ENCODE measurements at regions not wholly inside any gene's neighbourhood (a gene's known extent, or its start where the extent isn't known, plus 50 kb on each side); places are given as distances from the start of the nearest gene placed in this dataset.

DNA sequence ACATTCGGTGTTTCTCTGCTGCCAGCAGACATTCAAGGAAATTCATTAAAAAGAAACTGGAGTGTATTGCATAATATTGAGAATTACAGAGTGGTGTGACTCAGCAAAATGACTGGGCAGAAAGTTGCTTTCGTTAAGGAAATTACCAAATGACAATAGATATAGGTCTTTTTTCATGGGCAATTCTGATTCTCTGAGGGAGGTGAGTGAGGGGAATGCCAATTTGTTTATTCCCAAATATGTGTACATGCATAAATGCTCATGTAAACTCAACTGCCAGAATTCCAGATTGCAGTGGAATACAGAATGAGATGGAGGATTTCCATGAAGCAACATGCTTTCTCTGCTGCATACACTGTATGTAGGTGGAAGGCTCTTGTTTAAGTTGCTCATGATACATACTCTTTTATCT lies 1730.1 kb downstream of the SLITRK5 start:
- TF ChIP-seq RAD21 (IDR thresholded peaks at IDR 0.05; ENCODE audit: low read length) (no peak), POLR2A (IDR thresholded peaks at IDR 0.05; ENCODE audit: low read depth, low read length) (no peak)
- TF ChIP-seq, protein P1, sequence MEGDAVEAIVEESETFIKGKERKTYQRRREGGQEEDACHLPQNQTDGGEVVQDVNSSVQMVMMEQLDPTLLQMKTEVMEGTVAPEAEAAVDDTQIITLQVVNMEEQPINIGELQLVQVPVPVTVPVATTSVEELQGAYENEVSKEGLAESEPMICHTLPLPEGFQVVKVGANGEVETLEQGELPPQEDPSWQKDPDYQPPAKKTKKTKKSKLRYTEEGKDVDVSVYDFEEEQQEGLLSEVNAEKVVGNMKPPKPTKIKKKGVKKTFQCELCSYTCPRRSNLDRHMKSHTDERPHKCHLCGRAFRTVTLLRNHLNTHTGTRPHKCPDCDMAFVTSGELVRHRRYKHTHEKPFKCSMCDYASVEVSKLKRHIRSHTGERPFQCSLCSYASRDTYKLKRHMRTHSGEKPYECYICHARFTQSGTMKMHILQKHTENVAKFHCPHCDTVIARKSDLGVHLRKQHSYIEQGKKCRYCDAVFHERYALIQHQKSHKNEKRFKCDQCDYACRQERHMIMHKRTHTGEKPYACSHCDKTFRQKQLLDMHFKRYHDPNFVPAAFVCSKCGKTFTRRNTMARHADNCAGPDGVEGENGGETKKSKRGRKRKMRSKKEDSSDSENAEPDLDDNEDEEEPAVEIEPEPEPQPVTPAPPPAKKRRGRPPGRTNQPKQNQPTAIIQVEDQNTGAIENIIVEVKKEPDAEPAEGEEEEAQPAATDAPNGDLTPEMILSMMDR (conservative IDR thresholded peaks at IDR 0.05; ENCODE audit: low read depth, low read length) = no peak

Data from IMR-90 (cell line).